K562 (cell line): ENCODE measurements at regions not wholly inside any gene's neighbourhood (a gene's known extent, or its start where the extent isn't known, plus 50 kb on each side); places are given as distances from the start of the nearest gene placed in this dataset.

Experiments used
- ATAC-seq: fragments of 200-7000 bp; cut with Tn5 transposase; 3 replicates; pipeline ENCODE4 v1.9.1; 2020; ENCODE audit warnings: moderate library complexity
- BruUV-seq: library from RNA; stranded (reverse); fragments of 400-500 nt; replicated peaks from 2 replicates; lab custom pipeline; 2021; lab: Mats Ljungman, UMichigan
- CTCF ChIA-PET: fragments of 300-600 bp; formaldehyde crosslinking; extraction: SDS; loops from one replicate; lab custom pipeline; 2021; ENCODE audit warnings: low intra/inter-chr PET ratio; lab: Yijun Ruan, JAX
- POLR2A ChIA-PET: fragments of 300-600, 350-650 bp; sonication (Branson Sonifier 250); formaldehyde crosslinking; extraction: SDS; loops from one replicate; lab custom pipeline; 2021; ENCODE audit warnings: antibody characterized with exemption, inconsistent platforms; lab: Yijun Ruan, JAX
- DNase-seq, 4 experiments: peaks; one replicate each; pipeline versions ENCODE4 v3.0.0 to v3.0.0-alpha.2; 2011 to 2018; ENCODE audit warnings: low spot score in 3 of 4, mixed read lengths in 3 of 4; ENCODE audit errors: extremely low read depth in 1 of 4
- FAIRE-seq: peaks from 2 replicates; lab custom pipeline; 2011; peaks lifted over from hg19 to GRCh38; lab: Jason Lieb, UNC
- H2AFZ ChIP-seq: 2 replicates; pipeline ENCODE4 v1.6.0; 2011; ENCODE audit warnings: low read depth, low read length, control low read depth, inconsistent platforms
- H3K27ac ChIP-seq: fragments of 200-600 bp; 3 replicates; pipeline ENCODE4 v1.8.0; 2011; ENCODE audit warnings: low read depth, mild to moderate bottlenecking, control low read depth, inconsistent platforms, low read length, moderate library complexity, mixed read lengths; ENCODE audit errors: extremely low read depth
- H3K27me3 ChIP-seq, 2 experiments: fragments of 300-600 bp in 1 of 2; 2 replicates in 1 of 2; 3 replicates in 1 of 2; pipeline versions ENCODE4 v1.6.0 to v1.8.0; 2011; ENCODE audit warnings: inconsistent platforms in 2 of 2, low read length in 2 of 2, mild to moderate bottlenecking in 1 of 2, mixed read lengths in 1 of 2, moderate library complexity in 1 of 2; ENCODE audit not compliant: control insufficient read depth in 2 of 2, insufficient read depth in 2 of 2
- H3K36me3 ChIP-seq: fragments of 300-600 bp; 3 replicates; pipeline ENCODE4 v1.8.0; 2011; ENCODE audit warnings: mild to moderate bottlenecking, low read length, inconsistent platforms; ENCODE audit not compliant: control insufficient read depth, insufficient read depth
- H3K4me1 ChIP-seq, 2 experiments: fragments of 200-600 bp in 1 of 2; replicated peaks in 1 of 2; 2 replicates in 1 of 2; 3 replicates in 1 of 2; pipeline versions ENCODE4 v1.5.1 to v1.8.0; 2011; ENCODE audit warnings: inconsistent platforms in 2 of 2, low read length in 2 of 2, mild to moderate bottlenecking in 1 of 2, mixed read lengths in 1 of 2, moderate library complexity in 1 of 2; ENCODE audit not compliant: control insufficient read depth in 2 of 2, insufficient read depth in 2 of 2
- H3K4me2 ChIP-seq: 2 replicates; pipeline ENCODE4 v1.6.1; 2011; ENCODE audit warnings: low read length, control low read depth, inconsistent platforms, mixed read lengths; ENCODE audit not compliant: insufficient read depth
- H3K4me3 ChIP-seq: fragments of 200-600 bp; sonication (generic), shearing (Covaris generic); 2 replicates; pipeline ENCODE4 v1.5.1; 2016; ENCODE audit warnings: control low read depth, inconsistent platforms
- H3K79me2 ChIP-seq: fragments of 200-600 bp; 3 replicates; pipeline ENCODE4 v1.8.0; 2011; ENCODE audit warnings: low read length, inconsistent platforms; ENCODE audit not compliant: control insufficient read depth, insufficient read depth
- H3K9ac ChIP-seq, 2 experiments: 2 replicates each; pipeline versions ENCODE4 v1.6.0 to v1.6.1; 2011; ENCODE audit warnings: low read depth in 2 of 2, low read length in 2 of 2, control low read depth in 1 of 2, inconsistent platforms in 1 of 2, mild to moderate bottlenecking in 1 of 2, mixed read lengths in 1 of 2; ENCODE audit not compliant: insufficient read depth in 1 of 2
- H3K9me1 ChIP-seq: one replicate; pipeline ENCODE4 v1.6.0; 2011; ENCODE audit warnings: inconsistent platforms, mild to moderate bottlenecking, low read length, moderate library complexity; ENCODE audit not compliant: control insufficient read depth, insufficient read depth
- H3K9me3 ChIP-seq: replicated peaks from 2 replicates; pipeline ENCODE4 v1.5.1; 2011; ENCODE audit warnings: low read depth, low read length, inconsistent platforms; ENCODE audit not compliant: control insufficient read depth, insufficient read depth
- H4K20me1 ChIP-seq: replicated peaks from 2 replicates; pipeline ENCODE4 v1.6.1; 2011; ENCODE audit warnings: low read length, inconsistent platforms, mixed read lengths; ENCODE audit not compliant: control insufficient read depth, insufficient read depth
- BHLHE40 ChIP-seq: IDR thresholded peaks from 2 replicates; pipeline ENCODE4 v1.6.1; 2011; ENCODE audit warnings: low read length, improper control_type of control experiment
- BRD9 ChIP-seq: fragments of 450-650 bp; IDR thresholded peaks from 2 replicates; pipeline ENCODE4 v1.6.1; 2018; ENCODE audit warnings: low read depth; ENCODE audit not compliant: partially characterized antibody
- CHD4 ChIP-seq: fragments of 200-600 bp; sonication (generic); IDR thresholded peaks from 3 replicates; pipeline ENCODE4 v1.6.1; 2012; ENCODE audit warnings: low read depth, mild to moderate bottlenecking, mixed read lengths, low read length, inconsistent platforms; ENCODE audit not compliant: insufficient read depth, insufficient replicate concordance, poor library complexity, severe bottlenecking
- KAT8 ChIP-seq: fragments of 450-650 bp; IDR thresholded peaks from 2 replicates; pipeline ENCODE4 v1.6.1; 2016; ENCODE audit warnings: low read depth, mild to moderate bottlenecking
- LCOR ChIP-seq: sonication (generic); formaldehyde crosslinking; IDR thresholded peaks from 2 replicates; pipeline ENCODE4 v1.8.0; 2022; ENCODE audit warnings: mild to moderate bottlenecking, missing genetic modification reagents
- SAFB ChIP-seq: fragments of 200-400 bp; formaldehyde crosslinking; IDR thresholded peaks from 2 replicates; pipeline ENCODE4 v1.6.1; 2017; ENCODE audit warnings: low read depth, low read length, borderline replicate concordance
- TSC22D4 ChIP-seq: fragments of 450-650 bp; IDR thresholded peaks from 2 replicates; pipeline ENCODE4 v1.6.1; 2016; ENCODE audit warnings: missing genetic modification characterization, missing biosample characterization, control low read depth
- XRCC5 ChIP-seq: fragments of 200-400 bp; formaldehyde crosslinking; IDR thresholded peaks from 2 replicates; pipeline ENCODE4 v1.6.1; 2017; ENCODE audit warnings: low read depth, mild to moderate bottlenecking, low read length
- ZFP30 ChIP-seq: fragments of 250-450 bp; sonication (Bioruptor Pico); IDR thresholded peaks from 2 replicates; pipeline ENCODE4 v1.8.0; 2022; ENCODE audit warnings: moderate library complexity, mild to moderate bottlenecking, inconsistent platforms, borderline replicate concordance
- ZFP36 ChIP-seq: fragments of 150-350 bp; IDR thresholded peaks from 2 replicates; pipeline ENCODE4 v1.6.1; 2018; ENCODE audit warnings: low read length, low read depth; ENCODE audit not compliant: partially characterized antibody
- ZNF165 ChIP-seq: fragments of 250-450 bp; sonication (Bioruptor Pico); IDR thresholded peaks from 2 replicates; pipeline ENCODE4 v1.4.0; 2020; ENCODE audit warnings: borderline replicate concordance
- ZNF3 ChIP-seq: fragments of 250-450 bp; sonication (Bioruptor Pico); IDR thresholded peaks from 2 replicates; pipeline ENCODE4 v1.5.0; 2021; ENCODE audit warnings: mild to moderate bottlenecking, moderate library complexity
- ZNF316 ChIP-seq: fragments of 450-650 bp; IDR thresholded peaks from 2 replicates; pipeline ENCODE4 v1.6.1; 2016
- WGBS: fragments of 100-300 bp; shearing (Covaris generic); methylation state at CpG from one replicate; pipeline ENCODE4 v1.1.6; 2016; ENCODE audit warnings: low coverage, mixed read lengths; ENCODE audit not compliant: insufficient coverage; ENCODE audit errors: missing lambda C conversion rate; 5-methylcytosine and 5-hydroxymethylcytosine counted together
- in situ Hi-C: fragments of 300-500 bp; cut with MboI; formaldehyde crosslinking; loops from 4 replicates; pipeline ENCODE4 v1.15.0; 2018; ENCODE audit warnings: inconsistent platforms, mixed read lengths
- intact Hi-C: fragments of 100-400 bp; cut with micrococcal nuclease; formaldehyde crosslinking; loops from 2 replicates; pipeline ENCODE4 v1.14.2; 2022

DNA sequence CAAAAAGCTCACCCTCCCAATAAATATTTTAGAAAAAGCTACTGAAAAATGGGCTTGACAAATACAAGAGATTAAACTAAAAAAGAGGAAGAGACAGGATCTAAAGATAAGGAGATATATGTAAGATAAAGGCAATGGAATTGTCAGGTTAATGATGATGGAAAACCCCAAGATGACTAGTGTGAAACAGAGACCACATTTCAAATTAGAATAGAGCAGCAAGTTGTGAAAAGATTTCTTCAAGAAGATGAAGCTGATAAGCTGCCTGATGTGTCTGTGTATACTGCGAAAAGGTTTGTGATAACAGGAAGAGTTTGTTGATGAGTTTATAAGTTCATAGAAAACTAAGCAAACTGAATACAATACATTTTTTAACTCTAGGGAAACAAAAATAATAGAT, 840.1 kb upstream of the SLITRK5 start:
- DNase-seq: no peak
- 0% methylated on average over 1 of the region's 1 CpG for WGBS
- H3K36me3 ChIP-seq: no peaks in the 10 kb centered on the region
- H3K4me2 ChIP-seq: no peak overlapping the region
- POLR2A ChIA-PET: no interaction called here
- no peaks in the 10 kb centered on the region for H3K4me1 ChIP-seq
- in situ Hi-C loops (no loop called here), intact Hi-C loops (no loop called here)
- H4K20me1 ChIP-seq: no peaks in the 10 kb centered on the region
- no peaks in the 10 kb centered on the region for H3K9me3 ChIP-seq
- no peaks in the 10 kb centered on the region for H3K79me2 ChIP-seq
- no peak overlapping the region for H3K9ac ChIP-seq
- ATAC-seq: no peak
- TF ChIP-seq TSC22D4 (tag) (no peak), KAT8 (no peak), ZNF316 (no peak), XRCC5 (no peak), BRD9 (no peak), LCOR (CRISPR knock-in tag) (no peak), ZNF3 (no peak)
- FAIRE-seq: no peak
- H3K27ac ChIP-seq: no peak overlapping the region
- no peaks in the 10 kb centered on the region for H3K27me3 ChIP-seq
- no TSS peak for BruUV-seq
- no peak overlapping the region for H2AFZ ChIP-seq
- H3K4me3 ChIP-seq: no peak overlapping the region
- H3K9me1 ChIP-seq: no peaks in the 10 kb centered on the region
- CTCF ChIA-PET: no interaction called here

DNA sequence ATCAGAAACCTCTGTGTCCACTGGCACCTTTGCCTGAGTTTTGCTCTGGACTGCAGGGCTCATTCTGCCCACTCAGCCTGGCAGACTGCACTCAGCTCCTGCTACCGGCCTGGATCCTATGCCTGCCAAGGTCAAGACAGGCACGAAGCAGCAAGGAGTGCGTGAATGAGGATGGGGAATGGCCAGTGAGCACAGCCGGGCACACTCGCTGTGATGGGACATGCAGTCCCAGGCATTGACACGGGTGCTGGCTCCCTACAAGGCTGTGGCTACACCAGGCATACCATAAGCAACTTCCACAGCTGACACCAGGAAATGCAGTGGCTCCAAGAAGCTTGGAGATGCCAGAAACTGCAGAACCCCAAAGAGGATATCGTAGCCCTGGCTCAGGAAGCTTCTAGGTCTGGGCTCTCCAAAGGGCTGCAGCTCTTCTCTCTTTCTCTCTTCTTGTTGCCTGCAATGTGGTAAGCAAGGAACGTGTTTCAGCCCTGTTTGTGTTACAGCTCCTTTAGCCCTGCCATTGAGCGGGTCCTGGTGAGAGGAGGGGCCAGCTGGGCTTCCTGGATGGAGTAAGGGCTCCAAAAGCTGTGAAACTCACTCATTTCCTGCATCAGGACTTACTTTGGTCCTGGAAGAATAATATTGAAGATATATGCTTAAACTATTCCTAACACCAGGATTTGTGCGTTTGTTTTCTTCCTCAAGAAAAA, 832.6 kb upstream of the SLITRK5 start:
- Histone ChIP-seq H3K9me3 (no peaks in the 10 kb centered on the region), H3K27ac (no peak overlapping the region), H4K20me1 (no peaks in the 10 kb centered on the region), H3K4me3 (no peak overlapping the region), H3K79me2 (no peaks in the 10 kb centered on the region), H3K27me3 (no peaks in the 10 kb centered on the region), H3K4me2 (no peak overlapping the region), H2AFZ (no peak overlapping the region), H3K9ac (no peak overlapping the region), H3K36me3 (no peaks in the 10 kb centered on the region), H3K9me1 (no peaks in the 10 kb centered on the region), H3K4me1 (no peaks in the 10 kb centered on the region)
- POLR2A ChIA-PET: no interaction called here
- intact Hi-C loops (no loop called here), in situ Hi-C loops (no loop called here)
- ATAC-seq: no peak
- CTCF ChIA-PET: no interaction called here
- 3% methylated on average over 9 of the region's 10 CpGs for WGBS
- no TSS peak for BruUV-seq
- no peak for DNase-seq
- FAIRE-seq: no peak
- TF ChIP-seq ZFP30 (CRISPR knock-in tag) (no peak), BHLHE40 (no peak), ZNF165 (CRISPR knock-in tag) (no peak), CHD4 (no peak), ZFP36 (no peak), SAFB (no peak)
